Superior temporal gyrus (tissue), 1 donor: ENCODE measurements at regions not wholly inside any gene's neighbourhood (a gene's known extent, or its start where the extent isn't known, plus 50 kb on each side); places are given as distances from the start of the nearest gene placed in this dataset.

Source experiments
- DNase-seq: peaks from one replicate; pipeline ENCODE4 v3.0.0-alpha.2; 2016; ENCODE audit errors: extremely low spot score

- DNase-seq: no peak
These were observed 166.0 kb upstream of the COL1A2 start for GRCh38 chr7:94228678-94229077.

DNA sequence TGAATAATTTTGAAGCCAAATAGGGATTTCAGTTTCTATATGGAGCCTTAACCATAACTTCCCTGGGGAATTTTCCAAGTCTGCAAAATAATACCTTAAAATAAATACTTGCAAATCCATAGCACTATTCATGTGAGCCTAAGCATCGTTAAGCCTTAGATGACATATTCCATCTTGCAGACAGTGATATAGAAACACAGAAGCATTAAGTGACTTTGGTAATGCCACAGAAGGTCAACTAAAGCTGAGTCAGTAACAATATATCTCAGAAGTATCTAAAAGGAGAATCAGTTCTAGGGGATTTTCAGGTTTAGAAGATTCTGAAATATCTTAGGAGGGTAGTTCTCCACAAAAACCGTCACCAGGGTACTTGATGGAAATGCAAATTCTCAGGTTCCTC, 163.4 kb upstream of the COL1A2 start:
- DNase-seq: no peak

- DNase-seq: no peak
These were observed 157.7 kb upstream of the COL1A2 start for GRCh38 chr7:94236960-94237359.

DNA sequence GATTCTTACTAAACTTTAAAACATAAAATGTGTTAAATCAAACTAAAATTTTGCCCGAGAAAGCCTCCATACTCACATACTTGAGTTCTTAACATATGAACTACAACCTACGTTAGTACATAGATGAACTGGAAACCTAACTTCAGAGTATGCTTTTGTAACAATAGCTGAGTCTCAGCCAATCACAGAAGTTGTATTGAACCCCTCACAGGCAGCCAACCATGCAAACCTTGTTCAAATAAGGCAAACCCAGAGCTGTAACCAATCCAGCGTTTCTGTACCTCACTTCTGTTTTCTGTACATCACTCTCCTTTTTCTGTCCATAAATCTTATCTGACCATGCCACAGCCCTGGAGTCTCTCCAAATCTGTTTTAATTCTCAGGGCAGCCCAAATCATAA, 157.3 kb upstream of the COL1A2 start:
- no peak for DNase-seq

DNA sequence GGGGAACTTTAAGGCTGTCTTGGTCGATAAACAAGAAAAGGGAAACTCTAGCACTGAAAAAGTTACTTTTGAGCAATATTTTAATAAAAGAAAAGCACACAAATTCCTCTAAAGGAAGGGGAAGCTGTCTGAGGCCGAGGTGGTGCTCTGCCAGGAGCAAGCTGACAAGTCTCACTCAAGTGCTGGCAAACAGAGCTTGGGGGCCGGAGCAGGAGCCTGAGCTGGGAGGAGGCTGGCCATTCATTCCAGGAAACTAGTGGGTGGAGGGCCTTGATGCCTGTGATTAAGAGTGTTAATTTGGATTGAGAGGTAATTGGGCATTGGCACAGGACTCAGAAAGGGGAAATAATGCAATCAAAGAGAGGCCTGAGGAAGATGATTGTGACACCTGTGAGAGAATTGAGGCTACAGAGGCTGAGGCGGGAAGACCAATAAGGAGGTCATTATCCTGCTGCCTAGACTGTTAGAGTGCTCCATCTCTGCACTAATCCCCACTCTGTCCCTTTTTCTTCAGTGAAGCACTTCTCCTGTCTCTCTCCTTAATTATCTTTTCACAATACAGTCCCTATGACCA, 154.9 kb upstream of the COL1A2 start:
- DNase-seq: no peak

GRCh38 chr7:94240902-94241301, 153.8 kb upstream of the COL1A2 start:
- no peak for DNase-seq

DNA sequence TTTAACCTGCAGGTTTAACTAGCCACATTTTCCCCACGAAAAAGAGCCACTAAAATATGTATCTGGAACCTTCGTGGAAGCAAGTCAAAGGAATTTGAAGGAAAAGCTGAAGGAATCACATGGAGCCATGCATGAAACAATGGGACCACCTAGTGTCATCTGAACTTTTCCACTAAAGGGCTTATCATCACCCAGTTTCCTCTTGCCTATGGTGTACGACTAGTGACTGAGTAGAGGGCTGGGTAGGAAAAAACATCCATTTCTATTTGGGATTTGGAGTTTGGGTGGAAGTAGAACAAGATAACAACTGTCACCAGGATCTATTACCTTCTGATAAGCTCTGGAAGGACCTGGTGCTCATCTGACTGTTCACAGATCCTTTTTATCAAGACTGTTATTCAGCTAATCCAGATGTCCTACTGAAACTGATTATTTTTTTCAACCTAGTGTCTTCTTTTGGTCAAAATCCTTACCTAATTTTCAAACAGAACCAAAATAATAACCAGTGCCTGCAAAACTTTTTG, 153.2 kb upstream of the COL1A2 start:
- DNase-seq: no peak

- DNase-seq: no peak
These were observed 151.5 kb upstream of the COL1A2 start for GRCh38 chr7:94243066-94243711.

GRCh38 chr7:94244760-94245159, 149.9 kb upstream of the COL1A2 start:
- DNase-seq: no peak

- DNase-seq: no peak
These were observed 149.2 kb upstream of the COL1A2 start for GRCh38 chr7:94245500-94245899.

DNA sequence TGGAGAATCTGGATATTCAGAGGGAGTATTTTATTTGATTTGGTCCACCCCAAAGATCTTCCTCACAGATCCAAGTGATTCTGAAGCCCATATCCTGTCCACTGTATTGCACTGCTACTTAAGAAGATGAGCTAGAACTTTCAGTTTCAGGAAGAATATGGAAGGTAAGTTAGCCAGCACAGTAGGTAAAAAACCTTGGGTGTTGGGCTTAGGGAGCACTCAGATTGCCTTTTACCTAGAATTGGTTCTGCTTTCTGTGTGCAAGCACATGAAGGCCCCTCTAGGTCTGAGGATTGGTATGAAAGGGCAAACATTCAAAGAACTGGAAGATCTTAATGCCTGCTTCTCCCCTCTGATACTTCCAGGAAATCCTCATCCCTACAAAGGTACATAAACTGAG, 146.7 kb upstream of the COL1A2 start:
- no peak for DNase-seq

GRCh38 chr7:94249631-94250030, 145.1 kb upstream of the COL1A2 start:
- no peak for DNase-seq

DNA sequence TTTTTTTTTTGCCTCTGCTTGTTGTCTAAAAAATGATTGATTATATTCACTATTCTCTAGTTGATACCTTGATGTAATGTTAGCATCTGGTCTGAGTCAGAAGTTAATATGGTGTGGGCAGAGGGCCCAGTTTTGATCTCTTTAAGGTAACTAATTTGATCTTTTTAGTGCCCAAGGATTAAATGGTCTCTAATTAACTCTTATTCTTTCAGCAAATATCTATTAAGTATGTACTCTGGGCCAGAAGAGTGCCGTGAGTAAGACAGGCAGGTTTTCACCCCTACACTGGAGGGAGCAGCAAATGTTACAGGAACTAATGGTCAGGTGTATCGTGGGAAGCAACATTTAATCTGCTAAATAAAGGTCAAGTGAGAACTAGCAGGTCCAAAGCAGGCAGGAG, 144.6 kb upstream of the COL1A2 start:
- no peak for DNase-seq

GRCh38 chr7:94250987-94251386, 143.7 kb upstream of the COL1A2 start:
- no peak for DNase-seq

- DNase-seq: no peak
These were observed 142.6 kb upstream of the COL1A2 start for GRCh38 chr7:94252124-94252523.

DNA sequence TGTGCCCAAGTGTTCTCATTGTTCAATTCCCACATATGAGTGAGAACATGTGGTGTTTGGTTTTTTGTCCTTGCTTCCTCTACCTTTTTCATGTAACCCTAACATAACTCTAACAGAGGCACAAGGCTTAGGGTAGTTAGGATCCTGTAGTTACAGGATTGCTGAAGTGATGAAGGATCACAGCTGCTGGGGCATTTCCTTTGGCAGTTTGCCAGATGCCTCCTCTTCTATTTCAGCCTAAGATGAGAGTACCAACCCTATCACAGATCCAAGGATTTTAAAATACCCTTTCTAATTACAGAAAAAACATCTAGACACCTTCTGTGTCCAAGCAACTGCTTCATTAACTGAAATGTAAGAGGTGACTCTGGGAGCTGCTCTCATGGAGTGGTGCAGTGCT, 141.7 kb upstream of the COL1A2 start:
- no peak for DNase-seq

- DNase-seq: no peak
These were observed 141.0 kb upstream of the COL1A2 start for GRCh38 chr7:94253686-94254085.

GRCh38 chr7:94258418-94259300, 136.0 kb upstream of the COL1A2 start:
- DNase-seq: no peak

DNA sequence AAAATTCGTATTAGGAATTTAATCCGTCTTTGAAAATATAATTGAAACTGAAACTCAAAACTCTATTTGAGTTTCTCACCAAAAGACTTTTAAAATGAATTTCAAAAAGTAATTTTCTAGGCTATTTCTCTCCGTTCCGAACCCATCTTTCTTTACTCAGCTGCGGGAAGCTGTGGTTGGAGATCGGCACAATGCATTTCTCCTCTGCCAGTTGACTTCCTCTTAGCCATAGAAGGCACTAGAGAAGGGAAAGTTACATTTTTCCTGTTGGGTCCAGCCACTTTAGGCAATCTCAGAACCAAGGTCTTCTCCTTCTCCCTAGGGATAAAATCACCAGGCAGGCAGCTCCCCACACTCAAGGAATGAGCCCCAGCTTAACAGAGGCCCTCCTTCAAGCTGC, 133.6 kb upstream of the COL1A2 start:
- DNase-seq: no peak

DNA sequence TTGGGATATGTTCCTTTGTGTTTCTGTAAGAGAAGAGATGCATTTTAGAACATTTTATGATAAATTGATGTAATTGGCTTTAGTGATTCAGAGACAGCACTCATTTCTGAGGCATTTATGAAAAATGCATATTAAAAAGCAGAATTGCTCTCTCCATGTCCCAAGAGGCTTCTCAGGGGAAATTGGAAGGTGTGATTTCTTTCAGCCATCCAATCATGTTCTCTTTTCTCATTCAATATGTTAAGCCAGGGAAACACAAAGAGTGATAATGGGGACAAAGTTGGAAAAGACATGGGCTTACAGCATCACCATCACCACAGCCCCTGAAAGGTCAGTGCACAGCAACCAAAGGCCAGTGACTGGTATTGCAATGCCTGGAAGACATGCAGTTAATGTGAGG, 129.9 kb upstream of the COL1A2 start:
- no peak for DNase-seq

GRCh38 chr7:94265456-94265855, 129.2 kb upstream of the COL1A2 start:
- no peak for DNase-seq

DNA sequence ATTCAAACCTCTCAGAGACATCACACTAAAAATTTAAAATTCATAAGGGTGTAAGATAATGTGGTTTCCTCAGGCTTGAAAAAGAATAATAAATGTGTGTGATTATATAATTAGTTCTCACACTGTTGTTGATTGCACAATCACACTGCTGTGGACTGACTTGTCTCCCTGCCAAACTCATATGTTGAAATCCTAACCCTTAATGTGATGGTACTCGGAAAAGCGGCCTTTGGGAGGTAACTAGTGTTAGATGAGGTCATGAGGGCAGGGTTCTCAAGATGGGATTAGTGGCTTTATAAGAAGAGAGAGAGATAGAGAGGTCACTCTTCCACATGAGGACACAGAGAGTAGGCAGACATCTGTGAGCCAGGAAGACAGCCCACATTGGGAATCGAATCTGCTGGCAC, 128.5 kb upstream of the COL1A2 start:
- no peak for DNase-seq

GRCh38 chr7:94270772-94271171, 123.9 kb upstream of the COL1A2 start:
- DNase-seq: no peak
